GM21786 (cell line): ENCODE measurements at regions not wholly inside any gene's neighbourhood (a gene's known extent, or its start where the extent isn't known, plus 50 kb on each side); places are given as distances from the start of the nearest gene placed in this dataset.
A peak's percentile ranks its signal among the peaks of the same experiment; 100 is the strongest.
"Not testable (repeated sequence)": the region's sequence is repeated elsewhere in the genome, so short reads cannot be mapped to it uniquely, and the experiment has no call there.

ENCODE experiments used
- ATAC-seq: cut with Tn5 transposase; IDR thresholded peaks from one replicate; pipeline ENCODE4 v1.9.1; 2021; ENCODE audit not compliant: unreplicated experiment

DNA sequence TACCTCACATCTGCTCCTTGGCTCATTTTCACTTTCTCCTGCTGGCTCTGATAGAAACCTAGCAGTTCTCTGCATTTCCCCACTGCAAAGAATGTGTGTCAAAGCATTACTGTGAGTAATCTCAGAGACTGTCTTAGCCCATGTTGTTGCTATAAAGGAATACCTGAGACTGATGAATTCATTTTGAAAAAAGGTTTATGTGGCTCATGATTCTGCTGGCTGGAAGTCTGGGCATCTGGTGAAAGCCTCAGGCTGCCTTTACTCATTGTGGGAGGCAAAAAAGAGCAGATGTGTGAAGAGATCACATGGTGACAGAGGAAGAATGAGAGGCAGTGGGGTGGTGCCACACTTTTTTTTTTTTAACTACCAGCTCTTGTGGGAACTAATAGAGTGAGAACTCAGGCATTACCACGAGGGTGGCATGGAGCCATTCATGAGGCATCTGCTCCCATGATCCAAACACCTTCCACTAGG lies 191.6 kb upstream of the CTNND2 start:
- ATAC-seq: peak; percentile 78

DNA sequence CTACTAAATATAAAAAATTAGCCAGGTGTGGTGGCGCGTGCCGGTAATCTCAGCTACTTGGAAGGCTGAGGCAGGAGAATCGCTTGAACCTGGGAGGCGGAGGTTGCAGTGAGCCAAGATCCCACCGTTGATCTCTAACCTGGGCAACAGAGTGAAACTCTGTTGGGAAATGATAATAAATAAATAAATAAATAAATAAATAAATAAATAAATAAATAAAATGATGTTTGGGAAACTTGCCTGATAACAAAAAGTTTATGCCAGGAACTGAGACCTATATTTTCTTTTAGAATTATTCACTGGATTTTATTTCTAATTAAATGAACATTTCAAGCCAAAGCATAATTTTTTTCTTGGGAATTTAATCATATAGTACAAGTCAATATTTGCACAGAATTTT lies 189.3 kb upstream of the CTNND2 start:
- no peak for ATAC-seq

DNA sequence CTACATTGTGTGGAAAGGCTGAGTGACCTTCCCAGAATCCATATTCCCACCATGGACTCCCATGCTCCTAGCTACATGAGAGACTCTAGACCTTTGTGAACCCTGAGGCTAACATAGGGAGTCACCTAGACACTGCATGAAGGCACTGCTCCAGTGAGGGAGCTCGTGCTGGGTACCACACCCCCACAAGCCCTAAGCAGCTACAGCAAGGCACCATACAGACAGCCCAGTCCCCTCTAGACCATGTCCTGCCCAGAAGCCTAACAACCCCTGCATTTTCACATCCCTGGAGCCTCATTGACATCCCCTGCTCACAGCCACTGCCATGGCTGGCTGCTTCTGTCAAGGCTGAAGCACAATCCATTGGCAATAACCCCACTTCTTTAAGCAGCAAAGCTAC lies 176.5 kb upstream of the CTNND2 start:
- ATAC-seq: no peak

DNA sequence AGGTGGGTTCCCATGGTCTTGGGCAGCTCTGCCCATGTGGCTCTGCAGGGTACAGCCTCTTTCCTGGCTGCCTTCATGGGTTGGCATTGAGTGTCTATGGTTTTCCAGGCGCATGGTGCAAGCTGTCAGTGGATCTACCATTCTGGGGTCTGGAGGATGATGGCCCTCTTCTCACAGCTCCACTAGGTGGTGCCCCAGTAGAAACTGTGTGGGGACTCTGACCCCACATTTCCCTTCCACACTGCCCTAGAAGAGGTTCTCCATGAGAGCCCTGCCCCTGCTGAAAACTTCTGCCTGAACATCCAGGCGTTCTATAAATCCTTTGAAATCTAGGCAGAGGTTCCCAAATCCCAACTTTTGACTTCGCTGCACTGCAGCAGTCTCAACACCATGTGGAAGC lies 174.0 kb upstream of the CTNND2 start:
- not testable (repeated sequence) for ATAC-seq

DNA sequence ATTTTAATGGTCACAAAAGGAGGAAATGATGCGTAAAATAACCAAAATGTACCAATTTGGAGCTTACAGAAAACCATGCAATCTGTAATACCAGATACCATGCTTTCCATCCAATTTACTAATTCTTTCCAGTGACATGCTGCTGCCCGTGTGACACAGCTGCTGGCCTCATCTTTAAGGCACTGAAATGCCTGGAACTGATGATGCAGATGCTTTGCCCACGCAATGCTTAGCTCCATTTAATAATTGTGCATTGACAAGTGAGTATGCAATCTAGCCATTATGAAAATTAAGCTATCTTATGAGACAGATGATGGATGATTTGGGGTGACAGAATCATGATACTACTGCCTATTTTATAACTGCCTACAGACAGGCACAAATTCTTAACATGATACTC lies 169.2 kb upstream of the CTNND2 start:
- no peak for ATAC-seq

DNA sequence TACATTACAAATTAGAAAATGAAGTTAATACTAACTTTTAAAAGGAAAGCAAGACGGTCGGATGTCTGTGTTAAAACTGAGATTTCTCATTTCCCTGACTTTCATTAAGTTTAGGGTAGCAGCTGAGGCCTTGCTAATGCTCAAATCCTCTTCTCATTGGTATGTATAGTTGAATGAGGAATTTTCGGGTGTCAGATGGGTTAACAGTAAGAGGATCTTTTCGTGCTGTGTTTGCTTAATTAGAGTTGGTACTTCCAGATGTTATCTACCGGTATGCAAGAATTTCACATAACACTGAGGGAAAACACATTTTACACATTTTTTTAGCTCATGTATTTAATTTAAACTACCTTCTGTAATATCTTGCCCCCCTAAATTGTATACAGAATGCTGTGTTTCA lies 168.2 kb upstream of the CTNND2 start:
- ATAC-seq: no peak

DNA sequence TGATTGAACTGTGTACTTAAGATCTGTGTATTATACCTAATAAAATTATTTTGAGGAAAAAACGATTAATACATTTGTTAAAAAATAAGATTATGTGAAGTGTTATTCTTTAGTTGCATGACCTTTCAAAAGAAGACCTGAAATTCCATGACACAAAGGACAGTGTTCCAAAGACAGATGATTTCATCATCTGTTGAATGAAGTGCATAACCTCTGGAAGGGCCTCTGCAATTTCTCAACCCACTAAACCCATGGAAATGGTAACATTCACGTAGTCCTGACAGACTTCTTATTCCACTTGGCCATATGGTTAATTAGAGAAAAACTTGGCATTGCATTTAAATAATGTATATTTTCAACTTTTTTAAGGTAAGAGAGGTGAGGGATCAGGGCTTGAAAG lies 167.2 kb upstream of the CTNND2 start:
- no peak for ATAC-seq

DNA sequence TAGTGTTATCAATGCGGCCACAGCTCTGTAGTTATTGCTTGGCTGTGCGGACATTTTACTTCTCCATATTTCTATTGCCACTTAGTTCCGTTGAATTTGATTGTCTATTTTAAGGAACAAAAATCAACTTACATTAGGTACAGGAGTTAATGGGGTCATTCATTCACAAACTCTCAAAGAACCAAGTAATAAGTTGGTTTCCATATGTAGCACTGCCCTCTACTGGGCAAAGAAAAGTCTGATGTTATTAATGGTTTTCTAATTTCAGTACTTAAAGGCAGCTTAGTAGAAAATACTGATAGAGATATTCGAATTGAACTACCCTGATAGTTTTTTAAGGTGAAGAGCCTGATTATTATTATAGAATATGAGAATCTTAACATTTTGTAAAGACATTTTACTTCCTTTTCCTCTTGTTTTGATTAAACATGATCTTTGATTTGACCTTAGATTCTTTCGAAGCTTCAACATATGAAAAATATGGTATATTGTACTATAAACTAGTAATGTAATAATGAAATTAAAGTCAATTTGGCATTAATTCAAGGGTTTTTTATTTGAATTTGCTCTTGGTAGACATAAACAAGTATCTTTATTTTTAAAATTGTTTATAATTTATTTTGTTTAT lies 119.5 kb upstream of the CTNND2 start:
- no peak for ATAC-seq

DNA sequence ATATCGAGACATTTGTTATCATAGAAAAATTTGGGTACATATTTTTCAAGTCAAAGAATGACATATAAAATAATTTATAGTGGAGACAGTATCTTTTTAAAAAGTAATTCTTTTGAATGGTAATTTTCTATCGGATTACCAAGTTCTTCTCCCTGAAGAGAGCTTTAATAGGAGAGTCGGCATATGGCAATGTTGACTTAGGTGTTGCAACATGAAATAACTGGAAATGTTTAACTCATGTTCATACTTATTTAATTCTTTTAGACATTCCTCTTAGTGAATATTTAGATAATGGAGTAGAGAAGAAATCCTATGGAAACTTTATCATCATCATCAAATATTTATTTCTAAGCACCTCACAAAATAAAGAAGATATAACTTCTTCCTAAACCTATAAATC lies 118.2 kb upstream of the CTNND2 start:
- ATAC-seq: no peak

DNA sequence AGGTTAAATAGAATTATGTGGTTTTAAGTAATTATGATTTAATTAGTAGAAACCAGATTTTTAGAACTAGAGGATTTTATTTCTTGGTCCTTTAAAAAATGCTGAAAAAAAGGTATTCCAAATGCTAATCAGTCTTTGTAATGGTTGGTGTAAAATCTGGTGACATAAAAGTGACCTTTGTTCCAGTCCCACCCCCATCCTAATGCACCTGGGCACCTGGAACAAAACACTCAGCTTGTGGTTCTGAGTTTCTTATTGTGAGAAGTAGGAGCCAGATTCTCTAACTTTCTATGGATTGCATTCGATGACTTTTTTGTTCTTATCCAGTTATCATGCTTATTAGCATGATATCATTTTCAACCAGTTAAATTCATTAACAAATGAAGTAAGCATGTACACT lies 115.1 kb upstream of the CTNND2 start:
- ATAC-seq: no peak

DNA sequence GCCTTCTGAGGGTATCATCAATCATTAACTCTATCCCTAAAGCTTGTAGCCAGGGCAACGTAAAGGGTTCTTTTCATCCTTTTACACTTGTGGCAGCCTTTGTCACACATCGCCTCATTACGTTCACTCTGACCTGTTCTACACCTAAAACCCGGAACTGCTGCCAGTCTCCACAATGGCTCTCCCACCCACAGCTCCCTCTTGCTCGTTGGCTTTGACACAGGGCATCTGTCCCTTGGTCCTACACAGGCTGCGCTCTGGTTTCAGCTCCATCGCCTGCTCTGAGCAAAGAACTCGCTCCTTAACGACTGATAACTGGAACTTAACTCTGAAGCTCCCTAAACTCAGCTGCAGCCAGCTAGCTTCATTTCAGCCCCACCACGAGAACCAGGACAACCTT lies 112.8 kb upstream of the CTNND2 start:
- ATAC-seq: no peak

DNA sequence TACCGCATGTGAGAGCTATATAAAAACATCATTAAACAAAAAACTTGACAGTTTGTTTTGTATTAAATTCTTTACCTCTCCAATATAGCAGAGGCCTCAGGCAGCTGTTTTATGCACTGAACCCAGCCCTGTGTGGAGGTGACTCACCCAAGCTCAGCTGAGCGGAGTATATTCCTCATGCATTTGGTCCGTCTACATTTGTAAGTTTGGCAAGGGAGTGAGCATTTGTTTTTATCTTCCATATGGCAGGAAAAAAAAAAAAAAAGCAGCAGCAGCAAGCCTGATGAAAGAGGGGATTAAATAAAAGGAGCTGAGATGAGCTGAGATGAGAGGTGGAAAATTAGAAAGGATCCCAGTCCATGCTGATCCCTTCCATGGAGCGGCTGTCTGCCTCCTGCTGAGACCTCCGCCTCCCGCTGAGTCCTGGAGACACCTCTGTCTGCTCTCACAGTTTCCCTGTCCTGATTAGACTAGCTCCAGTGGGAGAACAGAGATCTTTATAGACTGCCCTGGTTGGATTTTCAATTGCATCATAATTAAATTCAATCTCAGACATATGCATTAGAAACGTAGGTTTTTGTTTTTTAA lies 112.0 kb upstream of the CTNND2 start:
- no peak for ATAC-seq

DNA sequence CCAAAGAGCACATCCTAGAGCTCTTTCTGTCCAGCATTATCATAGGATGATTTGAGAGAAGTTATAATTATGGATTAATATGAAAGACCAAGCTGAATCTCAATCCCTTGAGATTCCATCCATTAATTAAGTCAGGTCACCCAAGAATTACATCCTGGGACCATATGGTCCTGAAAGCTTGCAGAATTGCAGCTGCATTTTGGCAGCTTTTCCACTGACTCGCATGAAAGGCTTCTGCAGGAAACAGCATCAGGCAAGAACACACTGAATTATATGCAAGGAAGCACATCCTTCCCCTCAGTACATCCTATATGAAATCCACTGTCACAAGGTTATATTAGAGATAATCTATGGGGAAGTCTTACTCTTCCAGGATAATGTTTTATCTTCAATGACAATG lies 109.1 kb upstream of the CTNND2 start:
- ATAC-seq: no peak

DNA sequence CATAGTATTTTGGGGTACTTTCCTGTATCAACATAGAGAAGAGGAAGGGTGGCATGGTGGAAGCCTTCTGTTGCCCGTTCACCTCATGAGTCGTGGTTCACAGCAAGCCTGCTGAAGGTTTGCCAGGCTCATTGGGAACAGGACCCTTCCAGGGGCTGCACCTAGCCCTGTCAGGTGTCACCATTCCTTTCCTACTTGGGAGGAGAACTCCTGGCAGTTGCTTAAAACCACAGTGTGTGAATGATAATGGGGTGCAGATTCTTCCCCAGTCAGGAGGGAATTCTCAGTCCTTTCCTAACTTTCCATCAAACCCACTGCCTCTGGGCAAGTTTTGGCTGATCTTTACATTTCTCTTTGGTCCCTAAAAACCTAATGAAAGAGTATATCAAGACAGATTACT lies 99.4 kb upstream of the CTNND2 start:
- ATAC-seq: no peak

DNA sequence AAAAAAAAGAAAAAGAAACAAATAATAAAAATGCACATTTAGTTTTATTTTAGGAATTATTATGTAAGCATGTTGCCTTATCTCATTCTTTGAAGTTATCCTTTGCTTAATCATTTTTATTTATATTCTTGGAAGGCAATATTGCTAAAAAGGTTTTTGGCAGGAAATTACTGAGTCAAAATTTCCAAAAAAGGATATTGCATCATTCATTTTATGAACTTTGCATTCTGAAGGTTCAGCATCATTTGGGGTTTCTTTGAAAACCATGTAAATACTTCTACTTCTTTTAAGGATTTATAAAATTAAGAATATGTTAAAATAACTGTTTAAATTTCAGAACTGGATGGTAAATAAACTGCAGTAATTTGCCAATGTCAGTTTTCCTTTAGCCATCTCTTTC lies 94.2 kb upstream of the CTNND2 start:
- ATAC-seq: no peak

DNA sequence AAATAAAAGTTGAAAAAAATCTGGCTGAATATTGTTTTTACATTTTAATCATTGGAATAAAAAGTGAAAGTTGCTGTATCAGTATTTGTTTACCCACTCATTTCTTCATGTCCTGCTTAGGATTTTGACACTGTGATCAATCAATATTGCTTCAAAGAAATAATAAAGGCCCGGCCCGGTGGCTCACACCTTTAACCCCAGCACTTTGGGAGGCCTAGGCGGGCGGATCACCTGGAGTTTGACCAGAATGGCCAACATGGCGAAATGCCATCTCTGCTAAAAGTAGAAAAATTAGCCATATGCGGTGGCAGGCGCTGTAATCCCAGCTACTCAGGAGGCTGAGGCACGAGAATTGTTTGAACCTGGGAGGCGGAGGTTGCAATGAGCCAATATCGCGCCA lies 93.7 kb upstream of the CTNND2 start:
- ATAC-seq: no peak

DNA sequence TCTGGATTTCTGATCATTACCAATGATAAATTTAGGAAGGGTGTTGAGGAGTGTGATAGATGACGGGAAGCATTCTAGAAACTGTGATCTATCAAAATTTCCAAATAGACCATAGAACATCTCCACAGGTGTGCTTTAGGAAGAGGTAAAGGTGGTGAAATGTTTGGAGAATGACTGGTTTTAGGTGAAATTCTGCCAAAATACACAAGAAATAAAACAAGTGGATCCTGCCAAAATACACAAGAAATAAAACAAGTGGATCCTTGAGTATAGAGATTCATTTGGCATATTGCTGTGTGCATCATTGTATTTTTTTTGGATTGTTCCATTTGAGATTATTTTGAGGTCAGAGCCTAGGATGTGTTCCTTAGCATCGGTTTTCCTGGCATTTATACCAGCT lies 88.3 kb upstream of the CTNND2 start:
- ATAC-seq: no peak

DNA sequence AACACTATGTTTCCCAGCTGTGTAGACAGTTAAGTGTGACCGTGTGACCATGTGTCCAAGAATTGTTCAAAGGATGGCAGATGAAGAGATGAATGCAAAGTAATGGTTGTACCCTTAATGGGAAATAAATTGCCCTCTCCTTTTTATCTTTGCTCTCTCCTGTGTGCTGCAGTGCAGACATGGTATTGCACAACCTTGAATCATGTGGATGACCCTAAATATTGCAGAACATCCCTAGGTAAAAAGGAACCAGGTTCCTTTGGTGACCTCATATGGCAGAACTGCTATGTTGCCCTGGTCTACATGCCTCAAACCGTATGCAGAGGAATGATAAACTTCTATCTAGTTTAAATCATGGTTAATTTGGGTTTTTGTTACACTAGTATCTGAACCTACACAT lies 81.7 kb upstream of the CTNND2 start:
- ATAC-seq: no peak

DNA sequence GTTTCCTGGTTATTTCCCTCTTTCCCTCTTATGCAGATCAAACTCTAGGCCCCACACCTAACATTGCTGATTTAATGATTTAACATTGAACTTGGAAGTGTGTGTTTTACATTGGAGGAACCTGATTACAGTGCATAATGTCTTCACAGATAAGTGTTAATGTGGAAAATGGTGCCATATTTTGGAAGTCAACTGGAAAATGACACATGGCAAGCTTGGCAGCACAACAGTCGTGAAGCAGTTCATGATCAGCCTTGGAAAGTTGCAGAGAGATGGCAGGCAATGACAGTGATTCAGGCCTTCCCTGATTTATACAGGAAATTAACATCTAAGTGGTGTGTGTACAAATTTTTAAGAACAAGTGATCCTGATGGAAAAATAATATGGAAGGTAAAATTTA lies 80.0 kb upstream of the CTNND2 start:
- ATAC-seq: no peak

DNA sequence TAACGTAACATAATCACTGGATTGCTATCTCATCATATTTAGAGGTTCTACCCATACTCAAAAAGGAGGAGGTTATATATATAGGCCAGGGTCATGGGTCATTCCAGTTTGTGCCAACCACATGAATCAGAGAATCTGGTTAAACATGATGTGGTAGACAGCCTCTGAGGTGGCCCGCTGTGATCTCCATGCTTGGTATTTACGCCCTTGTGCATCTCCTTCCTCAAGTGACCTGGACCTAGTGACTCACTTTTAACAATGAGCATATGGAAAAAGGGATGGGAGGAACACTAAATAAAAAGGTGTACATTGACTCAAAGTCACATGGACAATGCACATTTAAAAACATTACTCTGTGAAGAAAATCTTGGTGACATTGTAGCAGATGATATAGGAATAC lies 77.7 kb upstream of the CTNND2 start:
- ATAC-seq: no peak

DNA sequence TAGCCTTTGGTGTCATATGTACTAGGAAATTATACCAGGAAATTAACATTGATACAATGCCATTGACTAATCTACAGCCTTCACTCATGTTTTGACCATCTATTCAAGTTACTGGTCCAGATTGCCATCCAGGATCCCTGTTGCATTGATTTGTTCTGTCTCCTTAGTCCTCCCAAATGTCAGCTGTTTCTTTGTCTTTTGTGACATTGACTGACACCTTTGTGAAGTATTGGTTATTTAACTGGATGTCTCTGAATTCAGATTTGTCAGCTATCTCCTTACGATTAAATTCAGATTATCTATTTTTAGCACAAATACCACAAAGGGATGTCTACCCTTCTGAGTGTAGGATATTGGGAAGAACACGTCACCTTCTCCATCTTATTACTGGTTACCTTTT lies 73.7 kb upstream of the CTNND2 start:
- ATAC-seq: no peak

DNA sequence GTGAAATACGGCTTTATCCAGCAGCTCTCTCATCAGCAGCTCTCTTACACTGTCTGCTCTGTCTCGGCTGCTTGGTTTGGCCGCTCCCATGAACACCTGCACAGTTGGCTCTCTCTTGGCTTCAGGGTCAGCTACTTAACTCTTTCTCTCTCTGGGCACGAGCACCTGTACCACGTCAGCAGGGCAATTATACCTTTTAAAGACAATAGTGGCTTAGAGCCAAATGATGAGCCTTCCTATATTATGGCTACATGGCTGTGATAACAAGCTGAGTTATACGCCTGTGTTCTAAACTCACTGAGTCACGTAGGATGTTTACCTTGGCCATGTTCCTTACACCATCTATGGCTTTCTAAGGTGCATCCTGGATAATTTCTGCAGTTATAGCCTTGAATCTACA lies 69.2 kb upstream of the CTNND2 start:
- no peak for ATAC-seq

DNA sequence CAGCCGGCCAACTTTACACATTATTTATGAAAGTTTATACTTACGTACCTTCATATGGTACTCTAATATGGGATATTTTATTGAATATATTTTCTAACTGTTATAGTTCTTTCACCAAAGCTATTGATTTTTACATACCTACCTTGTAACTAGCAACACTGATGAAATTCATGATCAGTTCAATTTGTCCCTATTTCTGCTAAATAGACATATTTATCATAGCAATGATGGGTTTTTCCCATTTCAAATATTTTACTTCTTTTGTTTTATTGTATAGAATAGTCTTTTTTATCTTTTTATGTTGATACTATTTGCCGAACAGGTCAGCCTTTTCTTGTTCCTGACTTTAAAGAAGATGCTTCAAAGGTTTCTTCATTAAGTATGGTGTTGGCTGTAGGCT lies 59.0 kb upstream of the CTNND2 start:
- no peak for ATAC-seq
